H1 (cell line): ENCODE measurements at regions not wholly inside any gene's neighbourhood (a gene's known extent, or its start where the extent isn't known, plus 50 kb on each side); places are given as distances from the start of the nearest gene placed in this dataset.

Experiments
- CTCF ChIA-PET: fragments of 300-600 bp; sonication (Branson Sonifier 250); formaldehyde crosslinking; loops from one replicate; lab custom pipeline; 2021; ENCODE audit not compliant: partially characterized antibody; lab: Charles Lee
- POLR2A ChIA-PET: fragments of 300-600 bp; sonication (Branson Sonifier 250); formaldehyde crosslinking; loops from one replicate; lab custom pipeline; 2021; ENCODE audit warnings: inconsistent platforms; ENCODE audit not compliant: partially characterized antibody; lab: Charles Lee
- DNase-seq, 2 experiments: peaks; one replicate each; pipeline versions ENCODE4 v3.0.0 to v3.0.0-alpha.2; 2010 to 2022; ENCODE audit warnings: low spot score in 2 of 2, low read depth in 1 of 2, mixed read lengths in 1 of 2
- FAIRE-seq: peaks from 2 replicates; lab custom pipeline; 2011; peaks lifted over from hg19 to GRCh38; lab: Jason Lieb, UNC
- H2AFZ ChIP-seq: 2 replicates; pipeline ENCODE4 v1.8.1; 2012; ENCODE audit warnings: low read length, inconsistent platforms
- H2AK5ac ChIP-seq: 2 replicates; pipeline ENCODE4 v1.6.1; 2013; ENCODE audit warnings: low read depth, low read length
- H2BK120ac ChIP-seq: replicated peaks from 2 replicates; pipeline ENCODE3; 2013; ENCODE audit warnings: low read depth, low read length, inconsistent platforms
- H2BK12ac ChIP-seq: 2 replicates; pipeline ENCODE4 v1.6.1; 2013; ENCODE audit warnings: low read depth, low read length
- H2BK15ac ChIP-seq: 2 replicates; pipeline ENCODE4 v1.6.1; 2013; ENCODE audit warnings: low read length
- H2BK20ac ChIP-seq: 2 replicates; pipeline ENCODE4 v1.6.1; 2013; ENCODE audit warnings: low read length
- H2BK5ac ChIP-seq: 2 replicates; pipeline ENCODE4 v1.6.1; 2013; ENCODE audit warnings: low read depth, low read length
- H3K14ac ChIP-seq: 2 replicates; pipeline ENCODE4 v1.6.1; 2013; ENCODE audit warnings: inconsistent platforms; ENCODE audit not compliant: insufficient read length
- H3K18ac ChIP-seq: 2 replicates; pipeline ENCODE4 v1.6.1; 2013; ENCODE audit warnings: low read length; ENCODE audit errors: extremely low read depth
- H3K23ac ChIP-seq: 2 replicates; pipeline ENCODE4 v1.6.1; 2013; ENCODE audit warnings: inconsistent platforms; ENCODE audit not compliant: insufficient read length
- H3K23me2 ChIP-seq: 2 replicates; pipeline ENCODE4 v1.6.1; 2013; ENCODE audit warnings: low read depth, low read length
- H3K27ac ChIP-seq: 2 replicates; pipeline ENCODE4 v1.6.1; 2011; ENCODE audit warnings: low read depth, low read length, inconsistent platforms
- H3K27me3 ChIP-seq, 4 experiments: replicated peaks in 1 of 4; 1 replicate in 1 of 4; 2 replicates in 3 of 4; pipeline versions ENCODE4 v1.6.1 to v1.8.1; 2011 to 2013; ENCODE audit warnings: low read length in 3 of 4, mild to moderate bottlenecking in 3 of 4, inconsistent platforms in 2 of 4, mixed read lengths in 2 of 4, moderate library complexity in 1 of 4; ENCODE audit not compliant: control insufficient read depth in 3 of 4, insufficient read depth in 3 of 4; ENCODE audit errors: extremely low read depth in 1 of 4
- H3K36me3 ChIP-seq, 4 experiments: 2 replicates each; pipeline versions ENCODE4 v1.6.1 to v1.8.1; 2011 to 2013; ENCODE audit warnings: mild to moderate bottlenecking in 4 of 4, low read length in 3 of 4, moderate library complexity in 2 of 4, control low read depth in 1 of 4, inconsistent platforms in 1 of 4; ENCODE audit not compliant: insufficient read depth in 4 of 4, control insufficient read depth in 2 of 4
- H3K4ac ChIP-seq: replicated peaks from 2 replicates; pipeline ENCODE3; 2013; ENCODE audit warnings: low read length, low read depth, mixed read lengths, inconsistent platforms; ENCODE audit not compliant: insufficient read length
- H3K4me1 ChIP-seq, 4 experiments: replicated peaks in 1 of 4; 1 replicate in 1 of 4; 2 replicates in 3 of 4; pipeline versions ENCODE4 v1.6.1 to v1.8.1; 2011 to 2013; ENCODE audit warnings: low read length in 3 of 4, inconsistent platforms in 2 of 4, mixed read lengths in 1 of 4; ENCODE audit not compliant: insufficient read depth in 4 of 4, control insufficient read depth in 3 of 4
- H3K4me2 ChIP-seq, 2 experiments: 2 replicates each; pipeline versions ENCODE4 v1.6.1 to v1.8.1; 2011 to 2013; ENCODE audit warnings: low read depth in 2 of 2, low read length in 2 of 2, control low read depth in 1 of 2, inconsistent platforms in 1 of 2, mild to moderate bottlenecking in 1 of 2; ENCODE audit not compliant: insufficient read depth in 1 of 2
- H3K4me3 ChIP-seq, 4 experiments: fragments of 200-600, 300-600 bp in 1 of 4; sonication (generic), shearing (Covaris generic), sonication (Bioruptor Twin) in 1 of 4; 2 replicates each; pipeline versions ENCODE4 v1.5.1 to v1.8.1; 2011 to 2016; ENCODE audit warnings: low read length in 4 of 4, low read depth in 3 of 4, control low read depth in 2 of 4, inconsistent platforms in 2 of 4, mild to moderate bottlenecking in 2 of 4, mixed read lengths in 1 of 4, moderate library complexity in 1 of 4; ENCODE audit not compliant: insufficient read depth in 2 of 4; ENCODE audit errors: extremely low read depth in 1 of 4
- H3K56ac ChIP-seq: replicated peaks from 2 replicates; pipeline ENCODE3; 2013; ENCODE audit warnings: low read depth, mild to moderate bottlenecking, mixed read lengths, low read length, inconsistent platforms; ENCODE audit not compliant: insufficient read length
- H3K79me1 ChIP-seq: 2 replicates; pipeline ENCODE4 v1.6.1; 2013; ENCODE audit warnings: low read depth, low read length, control low read depth
- H3K79me2 ChIP-seq, 2 experiments: 2 replicates each; pipeline versions ENCODE4 v1.6.1 to v1.8.1; 2012 to 2013; ENCODE audit warnings: low read length in 2 of 2, mild to moderate bottlenecking in 2 of 2, inconsistent platforms in 1 of 2; ENCODE audit not compliant: insufficient read depth in 2 of 2, control insufficient read depth in 1 of 2
- H3K9ac ChIP-seq, 4 experiments: replicated peaks in 1 of 4; 1 replicate in 1 of 4; 2 replicates in 3 of 4; pipeline versions ENCODE4 v1.6.1 to v1.8.1; 2011 to 2013; ENCODE audit warnings: low read depth in 3 of 4, low read length in 3 of 4, control low read depth in 2 of 4, mild to moderate bottlenecking in 2 of 4, moderate library complexity in 2 of 4, inconsistent platforms in 1 of 4; ENCODE audit errors: extremely low read depth in 1 of 4
- H3K9me3 ChIP-seq, 2 experiments: 2 replicates each; pipeline versions ENCODE4 v1.6.1 to v1.8.1; 2012 to 2013; ENCODE audit warnings: mild to moderate bottlenecking in 2 of 2, moderate library complexity in 2 of 2, control low read depth in 1 of 2, inconsistent platforms in 1 of 2, low read depth in 1 of 2, low read length in 1 of 2, mixed read lengths in 1 of 2; ENCODE audit not compliant: insufficient read depth in 2 of 2
- H4K20me1 ChIP-seq, 2 experiments: replicated peaks in 1 of 2; 2 replicates each; pipeline versions ENCODE3 to v1.8.1; 2011 to 2013; ENCODE audit warnings: inconsistent platforms in 2 of 2, low read length in 2 of 2, mild to moderate bottlenecking in 1 of 2; ENCODE audit not compliant: insufficient read depth in 2 of 2, control insufficient read depth in 1 of 2
- H4K5ac ChIP-seq: 2 replicates; pipeline ENCODE4 v1.6.1; 2013; ENCODE audit warnings: low read length, low read depth, mixed read lengths, inconsistent platforms; ENCODE audit not compliant: insufficient read length
- H4K8ac ChIP-seq: 2 replicates; pipeline ENCODE4 v1.8.0; 2013; ENCODE audit warnings: mild to moderate bottlenecking, moderate library complexity, low read length, inconsistent platforms; ENCODE audit not compliant: insufficient read depth; ENCODE audit errors: extremely low read depth
- H4K91ac ChIP-seq: replicated peaks from 2 replicates; pipeline ENCODE3; 2013; ENCODE audit warnings: low read length, mixed read lengths, inconsistent platforms; ENCODE audit not compliant: insufficient read length
- BRCA1 ChIP-seq: IDR thresholded peaks from 2 replicates; pipeline ENCODE4 v1.6.1; 2012; ENCODE audit warnings: low read depth, low read length, improper control_type of control experiment
- CBX8 ChIP-seq: fragments of 300-800, 300-1000 bp; sonication (generic); IDR thresholded peaks from 2 replicates; pipeline ENCODE4 v1.7.1; 2016; ENCODE audit warnings: low read depth, low read length, borderline replicate concordance
- CHD1 ChIP-seq: IDR thresholded peaks from 2 replicates; pipeline ENCODE4 v1.6.1; 2012; ENCODE audit warnings: low read depth, low read length, improper control_type of control experiment
- E2F6 ChIP-seq: IDR thresholded peaks from 2 replicates; pipeline ENCODE4 v1.6.1; 2012; ENCODE audit warnings: inconsistent platforms
- SIN3A ChIP-seq, 2 experiments: IDR thresholded peaks in 1 of 2; conservative IDR thresholded peaks in 1 of 2; 2 replicates each; pipeline ENCODE4 v1.6.1; 2011 to 2012; ENCODE audit warnings: low read length in 2 of 2, improper control_type of control experiment in 1 of 2, low read depth in 1 of 2, mild to moderate bottlenecking in 1 of 2
- SP1 ChIP-seq: IDR thresholded peaks from 2 replicates; pipeline ENCODE4 v1.6.1; 2011; ENCODE audit warnings: low read depth, low read length
- whole genome bisulfite sequencing, 2 experiments: shearing (Covaris generic) in 1 of 2; methylation state at CpG; one replicate each; pipeline versions ENCODE4 v1.1.6 to v1.1.7; 2013 to 2015; ENCODE audit warnings: low lambda C conversion rate in 2 of 2, mixed read lengths in 2 of 2, inconsistent platforms in 1 of 2, low coverage in 1 of 2, missing lambda C conversion rate in 1 of 2; ENCODE audit not compliant: insufficient replicate concordance in 2 of 2, insufficient coverage in 1 of 2, insufficient read length in 1 of 2; ENCODE audit errors: extremely low coverage in 1 of 2, missing lambda C conversion rate in 1 of 2; 5-methylcytosine and 5-hydroxymethylcytosine counted together
- TF ChIP-seq, protein P1 (sequence below): IDR thresholded peaks from 2 replicates; pipeline ENCODE4 v1.6.1; 2011; ENCODE audit warnings: low read length, improper control_type of control experiment

GRCh38 chr7:50959560-50959959, 176.9 kb upstream of the GRB10 start:
- Histone ChIP-seq H3K4me1 (peaks cover 0 to 3% (median 0%) of the 10 kb centered on the region in 4 experiments; a peak in 1 of 7 replicates), H2BK12ac (no peak overlapping the region), H3K18ac (no peak overlapping the region), H2BK15ac (no peak overlapping the region), H3K56ac (no peak overlapping the region), H3K23me2 (0 out of 2 replicates have a peak, but pooled peaks cover 2% of the 10 kb centered on the region), H2BK5ac (no peak overlapping the region), H4K20me1 (peaks cover 0 to 3% of the 10 kb centered on the region in 2 experiments), H2BK120ac (no peak overlapping the region), H2AFZ (no peak overlapping the region), H3K79me1 (no peaks in the 10 kb centered on the region), H3K9me3 (no peaks in the 10 kb centered on the region; a peak in 1 of 4 replicates), H3K14ac (no peak overlapping the region), H3K4me2 (no peak overlapping the region), H3K23ac (no peak overlapping the region), H2AK5ac (no peak overlapping the region), H3K36me3 (no peaks in the 10 kb centered on the region), H4K5ac (no peak overlapping the region), H4K8ac (no peak overlapping the region), H3K27ac (no peak overlapping the region), H3K4me3 (no peak overlapping the region), H3K27me3 (peaks cover 19 to 58% (median 49%) of the 10 kb centered on the region in 4 experiments), H2BK20ac (no peak overlapping the region), H4K91ac (no peak overlapping the region), H3K9ac (no peak overlapping the region), H3K4ac (no peak overlapping the region), H3K79me2 (no peaks in the 10 kb centered on the region)
- POLR2A ChIA-PET, result no interaction called here
- CTCF ChIA-PET, result no interaction called here
- DNase-seq, result no peak
- no peak for TF ChIP-seq E2F6
- TF ChIP-seq, protein P1, sequence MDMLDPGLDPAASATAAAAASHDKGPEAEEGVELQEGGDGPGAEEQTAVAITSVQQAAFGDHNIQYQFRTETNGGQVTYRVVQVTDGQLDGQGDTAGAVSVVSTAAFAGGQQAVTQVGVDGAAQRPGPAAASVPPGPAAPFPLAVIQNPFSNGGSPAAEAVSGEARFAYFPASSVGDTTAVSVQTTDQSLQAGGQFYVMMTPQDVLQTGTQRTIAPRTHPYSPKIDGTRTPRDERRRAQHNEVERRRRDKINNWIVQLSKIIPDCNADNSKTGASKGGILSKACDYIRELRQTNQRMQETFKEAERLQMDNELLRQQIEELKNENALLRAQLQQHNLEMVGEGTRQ, result no peak
- TF ChIP-seq BRCA1, result no peak
- TF ChIP-seq CBX8, result no peak
- TF ChIP-seq SIN3A (conservative IDR thresholded peaks at IDR 0.05 in 1 of 2, IDR thresholded peaks at IDR 0.05 in 1 of 2; ENCODE audit: low read depth in 1 of 2, low read length in 2 of 2), result no peak
- TF ChIP-seq CHD1, result no peak
- no peak for TF ChIP-seq SP1
- FAIRE-seq, result no peak
- whole genome bisulfite sequencing, 2 experiments, result 90% methylated on average over 4 of the region's 4 CpGs; no CpG with 5 or more reads in 1 of the 2 experiments
